ENCODE measurements at regions not wholly inside any gene's neighbourhood (a gene's known extent, or its start where the extent isn't known, plus 50 kb on each side); places are given as distances from the start of the nearest gene placed in this dataset.

DNA sequence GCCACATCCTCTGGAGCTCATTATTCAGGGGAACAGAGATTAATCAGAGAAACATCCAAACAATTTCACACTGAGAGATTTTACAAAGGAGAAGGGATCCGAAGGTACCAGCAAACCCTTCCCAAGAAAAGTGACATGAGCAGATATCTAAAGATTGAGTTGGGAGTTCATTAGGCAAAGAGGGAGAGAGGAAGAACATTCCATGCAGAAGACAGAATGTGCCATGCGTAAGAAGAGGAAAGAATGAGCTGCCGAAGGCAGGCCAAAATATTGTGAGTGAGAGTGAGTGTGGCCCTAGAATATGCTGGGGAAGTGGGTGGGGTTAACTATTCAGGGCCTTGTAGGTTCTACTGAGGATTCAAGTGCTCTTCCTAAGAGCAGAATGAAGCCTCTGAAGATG is 50.0 kb upstream of the LYVE1 start:
- no peak for DNase-seq

Data from activated CD8-positive, alpha-beta memory T cell treated with anti-CD3 and anti-CD28 coated beads, Interleukin-2, amount 50 U/mL, for 48 hours (primary cell).